K562 (cell line): ENCODE measurements at regions not wholly inside any gene's neighbourhood (a gene's known extent, or its start where the extent isn't known, plus 50 kb on each side); places are given as distances from the start of the nearest gene placed in this dataset.

Experiments used
- ATAC-seq: fragments of 200-7000 bp; cut with Tn5 transposase; 3 replicates; pipeline ENCODE4 v1.9.1; 2020; ENCODE audit warnings: moderate library complexity
- BruUV-seq: library from RNA; stranded (reverse); fragments of 400-500 nt; replicated peaks from 2 replicates; lab custom pipeline; 2021; lab: Mats Ljungman, UMichigan
- CTCF ChIA-PET: fragments of 300-600 bp; formaldehyde crosslinking; extraction: SDS; loops from one replicate; lab custom pipeline; 2021; ENCODE audit warnings: low intra/inter-chr PET ratio; lab: Yijun Ruan, JAX
- POLR2A ChIA-PET: fragments of 300-600, 350-650 bp; sonication (Branson Sonifier 250); formaldehyde crosslinking; extraction: SDS; loops from one replicate; lab custom pipeline; 2021; ENCODE audit warnings: antibody characterized with exemption, inconsistent platforms; lab: Yijun Ruan, JAX
- DNase-seq, 4 experiments: peaks; one replicate each; pipeline versions ENCODE4 v3.0.0 to v3.0.0-alpha.2; 2011 to 2018; ENCODE audit warnings: low spot score in 3 of 4, mixed read lengths in 3 of 4; ENCODE audit errors: extremely low read depth in 1 of 4
- FAIRE-seq: peaks from 2 replicates; lab custom pipeline; 2011; peaks lifted over from hg19 to GRCh38; lab: Jason Lieb, UNC
- H2AFZ ChIP-seq: 2 replicates; pipeline ENCODE4 v1.6.0; 2011; ENCODE audit warnings: low read depth, low read length, control low read depth, inconsistent platforms
- H3K27ac ChIP-seq: fragments of 200-600 bp; 3 replicates; pipeline ENCODE4 v1.8.0; 2011; ENCODE audit warnings: low read depth, mild to moderate bottlenecking, control low read depth, inconsistent platforms, low read length, moderate library complexity, mixed read lengths; ENCODE audit errors: extremely low read depth
- H3K27me3 ChIP-seq, 2 experiments: fragments of 300-600 bp in 1 of 2; 2 replicates in 1 of 2; 3 replicates in 1 of 2; pipeline versions ENCODE4 v1.6.0 to v1.8.0; 2011; ENCODE audit warnings: inconsistent platforms in 2 of 2, low read length in 2 of 2, mild to moderate bottlenecking in 1 of 2, mixed read lengths in 1 of 2, moderate library complexity in 1 of 2; ENCODE audit not compliant: control insufficient read depth in 2 of 2, insufficient read depth in 2 of 2
- H3K36me3 ChIP-seq: fragments of 300-600 bp; 3 replicates; pipeline ENCODE4 v1.8.0; 2011; ENCODE audit warnings: mild to moderate bottlenecking, low read length, inconsistent platforms; ENCODE audit not compliant: control insufficient read depth, insufficient read depth
- H3K4me1 ChIP-seq, 2 experiments: fragments of 200-600 bp in 1 of 2; replicated peaks in 1 of 2; 2 replicates in 1 of 2; 3 replicates in 1 of 2; pipeline versions ENCODE4 v1.5.1 to v1.8.0; 2011; ENCODE audit warnings: inconsistent platforms in 2 of 2, low read length in 2 of 2, mild to moderate bottlenecking in 1 of 2, mixed read lengths in 1 of 2, moderate library complexity in 1 of 2; ENCODE audit not compliant: control insufficient read depth in 2 of 2, insufficient read depth in 2 of 2
- H3K4me2 ChIP-seq: 2 replicates; pipeline ENCODE4 v1.6.1; 2011; ENCODE audit warnings: low read length, control low read depth, inconsistent platforms, mixed read lengths; ENCODE audit not compliant: insufficient read depth
- H3K4me3 ChIP-seq: fragments of 200-600 bp; sonication (generic), shearing (Covaris generic); 2 replicates; pipeline ENCODE4 v1.5.1; 2016; ENCODE audit warnings: control low read depth, inconsistent platforms
- H3K79me2 ChIP-seq: fragments of 200-600 bp; 3 replicates; pipeline ENCODE4 v1.8.0; 2011; ENCODE audit warnings: low read length, inconsistent platforms; ENCODE audit not compliant: control insufficient read depth, insufficient read depth
- H3K9ac ChIP-seq, 2 experiments: 2 replicates each; pipeline versions ENCODE4 v1.6.0 to v1.6.1; 2011; ENCODE audit warnings: low read depth in 2 of 2, low read length in 2 of 2, control low read depth in 1 of 2, inconsistent platforms in 1 of 2, mild to moderate bottlenecking in 1 of 2, mixed read lengths in 1 of 2; ENCODE audit not compliant: insufficient read depth in 1 of 2
- H3K9me1 ChIP-seq: one replicate; pipeline ENCODE4 v1.6.0; 2011; ENCODE audit warnings: inconsistent platforms, mild to moderate bottlenecking, low read length, moderate library complexity; ENCODE audit not compliant: control insufficient read depth, insufficient read depth
- H3K9me3 ChIP-seq: replicated peaks from 2 replicates; pipeline ENCODE4 v1.5.1; 2011; ENCODE audit warnings: low read depth, low read length, inconsistent platforms; ENCODE audit not compliant: control insufficient read depth, insufficient read depth
- H4K20me1 ChIP-seq: replicated peaks from 2 replicates; pipeline ENCODE4 v1.6.1; 2011; ENCODE audit warnings: low read length, inconsistent platforms, mixed read lengths; ENCODE audit not compliant: control insufficient read depth, insufficient read depth
- BRD9 ChIP-seq: fragments of 450-650 bp; IDR thresholded peaks from 2 replicates; pipeline ENCODE4 v1.6.1; 2018; ENCODE audit warnings: low read depth; ENCODE audit not compliant: partially characterized antibody
- DIDO1 ChIP-seq: fragments of 450-650 bp; IDR thresholded peaks from 2 replicates; pipeline ENCODE4 v1.6.1; 2016; ENCODE audit warnings: low read depth, missing biosample characterization, missing genetic modification characterization
- ETV5 ChIP-seq: sonication (generic); formaldehyde crosslinking; IDR thresholded peaks from 2 replicates; pipeline ENCODE4 v1.4.0; 2020; ENCODE audit warnings: low read depth, mild to moderate bottlenecking, missing genetic modification reagents
- FUS ChIP-seq: fragments of 200-400 bp; formaldehyde crosslinking; optimal IDR thresholded peaks from 2 replicates; pipeline ENCODE3; 2017; ENCODE audit warnings: low read depth, low read length
- JUND ChIP-seq, 2 experiments: IDR thresholded peaks; 2 replicates in 1 of 2; 3 replicates in 1 of 2; pipeline ENCODE4 v1.6.1; 2011; ENCODE audit warnings: borderline replicate concordance in 2 of 2, low read depth in 2 of 2, low read length in 2 of 2, improper control_type of control experiment in 1 of 2, missing biosample characterization in 1 of 2, missing genetic modification characterization in 1 of 2, missing genetic modification reagents in 1 of 2
- NELFE ChIP-seq: IDR thresholded peaks from 2 replicates; pipeline ENCODE4 v1.6.1; 2011; ENCODE audit warnings: mild to moderate bottlenecking; ENCODE audit not compliant: insufficient read depth, insufficient read length
- RBM25 ChIP-seq: fragments of 200-400 bp; formaldehyde crosslinking; IDR thresholded peaks from 2 replicates; pipeline ENCODE4 v1.6.1; 2018; ENCODE audit warnings: low read length, low read depth, moderate library complexity; ENCODE audit not compliant: severe bottlenecking
- ZC3H4 ChIP-seq: sonication (generic); formaldehyde crosslinking; IDR thresholded peaks from 2 replicates; pipeline ENCODE4 v1.9.0; 2021; ENCODE audit warnings: missing genetic modification reagents, borderline replicate concordance
- WGBS: fragments of 100-300 bp; shearing (Covaris generic); methylation state at CpG from one replicate; pipeline ENCODE4 v1.1.6; 2016; ENCODE audit warnings: low coverage, mixed read lengths; ENCODE audit not compliant: insufficient coverage; ENCODE audit errors: missing lambda C conversion rate; 5-methylcytosine and 5-hydroxymethylcytosine counted together
- in situ Hi-C: fragments of 300-500 bp; cut with MboI; formaldehyde crosslinking; loops from 4 replicates; pipeline ENCODE4 v1.15.0; 2018; ENCODE audit warnings: inconsistent platforms, mixed read lengths
- intact Hi-C: fragments of 100-400 bp; cut with micrococcal nuclease; formaldehyde crosslinking; loops from 2 replicates; pipeline ENCODE4 v1.14.2; 2022

DNA sequence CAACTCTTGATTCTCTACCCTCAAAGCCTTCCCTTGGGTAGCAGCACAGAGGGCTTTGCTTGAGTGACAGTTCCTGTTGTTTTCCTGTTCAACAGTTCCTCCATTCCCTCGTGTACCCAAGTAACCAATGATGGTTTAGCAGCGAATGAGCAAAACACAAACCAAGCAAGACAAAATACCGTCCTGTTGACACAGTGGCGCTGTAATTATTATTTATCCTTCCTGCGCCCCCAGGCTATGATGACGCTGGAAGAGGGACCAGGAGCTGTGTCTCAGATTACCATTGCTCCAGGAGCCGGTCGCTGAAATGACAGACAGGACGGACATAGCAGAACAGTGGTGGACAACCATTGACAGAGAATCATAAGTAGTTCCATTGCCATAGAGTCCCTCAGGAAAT lies 154.8 kb downstream of the GADD45G start:
- H3K27me3 ChIP-seq, result no peaks in the 10 kb centered on the region; a peak in 1 of 5 replicates
- intact Hi-C loops (no loop called here), in situ Hi-C loops (no loop called here)
- ATAC-seq (no peak), DNase-seq (no peak), FAIRE-seq (no peak)
- no peak overlapping the region for H3K4me2 ChIP-seq
- no peak overlapping the region for H3K9ac ChIP-seq
- H4K20me1 ChIP-seq, result no peaks in the 10 kb centered on the region
- no peak overlapping the region for H2AFZ ChIP-seq
- BruUV-seq, result no TSS peak
- H3K27ac ChIP-seq, result no peak overlapping the region
- H3K36me3 ChIP-seq, result no peaks in the 10 kb centered on the region
- ChIA-PET POLR2A (interaction anchor here (0.6 kb wide), 1 partner anchor 46 kb away, joined by 3 read pairs; no protein-coding TSS in a partner anchor), CTCF (no interaction called here)
- 0% methylated on average over 8 of the region's 9 CpGs for WGBS
- H3K4me1 ChIP-seq, result no peaks in the 10 kb centered on the region
- TF ChIP-seq DIDO1 (tag), result no peak
- no peak for TF ChIP-seq BRD9
- no peak for TF ChIP-seq ETV5 (CRISPR knock-in tag)
- no peak for TF ChIP-seq ZC3H4
- TF ChIP-seq NELFE, result no peak
- no peak for TF ChIP-seq FUS
- TF ChIP-seq RBM25, result no peak
- no peak for TF ChIP-seq JUND (IDR thresholded peaks at IDR 0.05; ENCODE audit: borderline replicate concordance, low read depth, low read length)
- no peak for TF ChIP-seq JUND (tag; IDR thresholded peaks at IDR 0.05; ENCODE audit: borderline replicate concordance, low read depth, low read length)
- no peaks in the 10 kb centered on the region for H3K79me2 ChIP-seq
- no peaks in the 10 kb centered on the region for H3K9me1 ChIP-seq
- no peak overlapping the region for H3K4me3 ChIP-seq
- no peaks in the 10 kb centered on the region for H3K9me3 ChIP-seq
